Activated T-helper 2 cell treated with anti-CD3 and anti-CD28 coated beads, Interferon-gamma antibody, Interleukin-2, Interleukin-4, amounts not matched to agents 10 μg/mL and 5 μg/mL and 100 μg/mL, durations not matched to agents 14 hours and 24 hours and 36 hours (primary cell): ENCODE measurements at regions not wholly inside any gene's neighbourhood (a gene's known extent, or its start where the extent isn't known, plus 50 kb on each side); places are given as distances from the start of the nearest gene placed in this dataset.
"Not testable (repeated sequence)": the region's sequence is repeated elsewhere in the genome, so short reads cannot be mapped to it uniquely, and the experiment has no call there.

Experiments
- DNase-seq: peaks from one replicate; pipeline ENCODE4 v3.0.0; 2021; ENCODE audit warnings: low spot score
- H3K27ac Mint-ChIP-seq: one replicate; pipeline ENCODE4 v1.8.0; 2021; ENCODE audit warnings: mixed read lengths
- H3K27me3 Mint-ChIP-seq: one replicate; pipeline ENCODE4 v1.8.0; 2021; ENCODE audit warnings: low read depth, mixed read lengths
- H3K36me3 Mint-ChIP-seq: one replicate; pipeline ENCODE4 v1.8.0; 2021; ENCODE audit warnings: low read depth, mixed read lengths
- H3K4me1 Mint-ChIP-seq: one replicate; pipeline ENCODE4 v1.8.0; 2021; ENCODE audit warnings: low read depth, mixed read lengths
- H3K4me3 Mint-ChIP-seq: one replicate; pipeline ENCODE4 v1.8.0; 2021; ENCODE audit warnings: low read depth, mild to moderate bottlenecking, moderate library complexity, mixed read lengths
- H3K9me3 Mint-ChIP-seq: one replicate; pipeline ENCODE4 v1.8.0; 2021; ENCODE audit warnings: mixed read lengths
- intact Hi-C: fragments of 100-400 bp; cut with micrococcal nuclease; formaldehyde crosslinking; loops from one replicate; pipeline ENCODE4 v1.15.1; 2023

- H3K4me1 Mint-ChIP-seq: no peaks in the 10 kb centered on the region
- no peak for DNase-seq
- H3K9me3 Mint-ChIP-seq: no peaks in the 10 kb centered on the region
- H3K27me3 Mint-ChIP-seq: no peaks in the 10 kb centered on the region
- H3K36me3 Mint-ChIP-seq: no peaks in the 10 kb centered on the region
- H3K4me3 Mint-ChIP-seq: no peak overlapping the region
- no peak overlapping the region for H3K27ac Mint-ChIP-seq
- intact Hi-C loops: no loop called here
Observed at GRCh38 chr2:2732331-2733119, 401.4 kb upstream of the MYT1L start.

- intact Hi-C loops: no loop called here
- no peak overlapping the region for H3K4me3 Mint-ChIP-seq
- no peak for DNase-seq
- H3K27me3 Mint-ChIP-seq: no peaks in the 10 kb centered on the region
- no peaks in the 10 kb centered on the region for H3K9me3 Mint-ChIP-seq
- no peak overlapping the region for H3K27ac Mint-ChIP-seq
- H3K36me3 Mint-ChIP-seq: no peaks in the 10 kb centered on the region
- H3K4me1 Mint-ChIP-seq: no peaks in the 10 kb centered on the region
Observed at GRCh38 chr2:2731816-2732284, 400.8 kb upstream of the MYT1L start.

DNA sequence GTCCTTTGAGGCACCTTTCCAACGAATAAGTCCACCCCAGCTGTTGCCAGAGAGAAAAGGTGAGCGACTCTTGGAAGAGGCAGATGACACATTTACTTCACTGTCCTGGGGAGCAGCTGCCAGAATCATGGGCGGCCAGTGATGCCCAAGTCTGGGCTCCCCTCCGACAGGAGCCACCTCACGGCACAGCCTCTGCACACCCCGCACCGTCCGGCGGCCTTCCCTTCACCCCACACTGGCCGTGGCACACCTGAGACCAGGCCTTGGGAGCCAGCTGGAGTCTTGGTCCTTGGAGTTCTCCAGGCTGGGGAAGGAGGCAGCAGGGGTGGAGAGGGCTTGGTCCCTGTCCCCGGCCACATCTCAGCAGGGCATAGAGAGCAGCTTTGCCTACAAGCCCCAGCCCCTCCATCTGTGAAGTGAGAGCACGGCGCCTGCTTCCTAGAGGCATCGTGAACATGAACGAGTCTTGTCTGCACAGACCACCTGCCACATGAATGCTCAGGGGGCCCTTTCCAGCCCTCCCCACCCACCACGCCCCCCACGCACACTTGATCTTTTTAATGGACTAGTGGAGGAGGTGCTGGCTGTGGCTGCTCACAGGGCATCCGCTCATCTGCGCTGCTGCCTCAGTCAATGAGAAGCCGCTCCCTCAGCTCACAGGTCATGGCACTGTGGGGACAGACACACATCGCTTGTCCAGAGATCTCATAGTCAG is 400.2 kb upstream of the MYT1L start:
- Mint-ChIP-seq H3K4me3 (no peak overlapping the region), H3K4me1 (no peaks in the 10 kb centered on the region), H3K27me3 (no peaks in the 10 kb centered on the region), H3K9me3 (no peaks in the 10 kb centered on the region), H3K27ac (no peak overlapping the region), H3K36me3 (no peaks in the 10 kb centered on the region)
- intact Hi-C loops: no loop called here
- no peak for DNase-seq

- H3K4me1 Mint-ChIP-seq: no peaks in the 10 kb centered on the region
- H3K36me3 Mint-ChIP-seq: no peaks in the 10 kb centered on the region
- H3K9me3 Mint-ChIP-seq: no peaks in the 10 kb centered on the region
- intact Hi-C loops: no loop called here
- DNase-seq: no peak
- H3K4me3 Mint-ChIP-seq: no peak overlapping the region
- H3K27ac Mint-ChIP-seq: no peak overlapping the region
- no peaks in the 10 kb centered on the region for H3K27me3 Mint-ChIP-seq
Observed at GRCh38 chr2:2730301-2730833, 399.3 kb upstream of the MYT1L start.

DNA sequence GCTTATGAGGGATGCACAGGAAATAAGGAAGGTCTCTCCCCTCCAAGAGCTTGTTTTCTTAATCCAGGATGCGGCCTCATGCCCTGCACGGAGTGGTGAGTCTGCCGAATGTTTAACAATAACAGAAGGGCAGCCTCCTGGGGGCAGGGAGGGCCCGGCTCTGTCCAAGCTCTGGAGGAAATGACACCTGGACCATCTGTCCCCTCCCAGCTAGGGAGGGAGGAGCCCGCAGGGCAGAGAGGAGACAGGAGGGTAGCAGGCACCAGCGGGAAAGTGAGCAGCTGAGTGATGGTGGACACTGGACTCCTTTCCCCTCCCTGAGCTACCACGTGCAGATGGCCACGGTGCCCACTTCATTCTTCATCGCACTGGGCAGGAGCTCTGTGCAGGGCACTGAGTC is 398.2 kb upstream of the MYT1L start:
- Mint-ChIP-seq H3K27me3 (no peaks in the 10 kb centered on the region), H3K27ac (no peak overlapping the region), H3K36me3 (no peaks in the 10 kb centered on the region), H3K4me1 (no peaks in the 10 kb centered on the region), H3K4me3 (no peak overlapping the region), H3K9me3 (no peaks in the 10 kb centered on the region)
- intact Hi-C loops: no loop called here
- no peak for DNase-seq

DNA sequence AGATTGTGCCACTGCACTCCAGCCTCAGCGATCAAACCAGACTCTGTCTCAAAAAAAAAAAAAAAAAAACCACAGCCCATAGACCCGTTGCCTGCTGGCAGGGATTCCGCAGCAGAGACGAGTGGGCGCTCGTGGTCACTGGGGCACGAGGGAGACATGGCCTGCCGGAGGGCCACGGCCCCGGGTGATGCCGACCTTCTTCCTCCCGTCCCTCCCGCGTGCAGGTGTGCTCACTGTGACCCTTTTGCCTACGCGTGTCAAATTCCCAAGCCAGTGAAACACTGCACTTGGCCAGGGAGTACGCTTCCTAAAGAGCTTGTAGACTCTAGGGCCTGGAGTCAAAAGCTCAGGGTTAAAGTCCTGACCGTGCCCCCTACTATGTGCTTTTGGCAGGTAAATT is 397.6 kb upstream of the MYT1L start:
- Mint-ChIP-seq H3K27ac (no peak overlapping the region), H3K4me1 (no peaks in the 10 kb centered on the region), H3K9me3 (no peaks in the 10 kb centered on the region), H3K4me3 (no peak overlapping the region), H3K36me3 (no peaks in the 10 kb centered on the region), H3K27me3 (no peaks in the 10 kb centered on the region)
- intact Hi-C loops: no loop called here
- DNase-seq: no peak

GRCh38 chr2:2727876-2728511 is 396.9 kb upstream of the MYT1L start:
- Mint-ChIP-seq H3K4me1 (no peaks in the 10 kb centered on the region), H3K27ac (no peak overlapping the region), H3K9me3 (no peaks in the 10 kb centered on the region), H3K27me3 (no peaks in the 10 kb centered on the region), H3K4me3 (no peak overlapping the region), H3K36me3 (no peaks in the 10 kb centered on the region)
- DNase-seq: no peak
- intact Hi-C loops: no loop called here

- H3K9me3 Mint-ChIP-seq: no peaks in the 10 kb centered on the region
- DNase-seq: no peak
- no peaks in the 10 kb centered on the region for H3K4me1 Mint-ChIP-seq
- no peak overlapping the region for H3K4me3 Mint-ChIP-seq
- intact Hi-C loops: no loop called here
- H3K27me3 Mint-ChIP-seq: no peaks in the 10 kb centered on the region
- H3K36me3 Mint-ChIP-seq: no peaks in the 10 kb centered on the region
- H3K27ac Mint-ChIP-seq: no peak overlapping the region
Observed at GRCh38 chr2:2726163-2726562, 395.1 kb upstream of the MYT1L start.

GRCh38 chr2:2723064-2723463 is 392.0 kb upstream of the MYT1L start:
- no peaks in the 10 kb centered on the region for H3K27me3 Mint-ChIP-seq
- no peaks in the 10 kb centered on the region for H3K4me1 Mint-ChIP-seq
- no peak overlapping the region for H3K27ac Mint-ChIP-seq
- no peaks in the 10 kb centered on the region for H3K9me3 Mint-ChIP-seq
- no peak overlapping the region for H3K4me3 Mint-ChIP-seq
- no peak for DNase-seq
- H3K36me3 Mint-ChIP-seq: no peaks in the 10 kb centered on the region
- intact Hi-C loops: no loop called here

- Mint-ChIP-seq H3K36me3 (no peaks in the 10 kb centered on the region), H3K27me3 (no peaks in the 10 kb centered on the region), H3K27ac (no peak overlapping the region), H3K9me3 (no peaks in the 10 kb centered on the region), H3K4me3 (no peak overlapping the region), H3K4me1 (no peaks in the 10 kb centered on the region)
- intact Hi-C loops: no loop called here
- DNase-seq: no peak
Observed at GRCh38 chr2:2721296-2721835, 390.3 kb upstream of the MYT1L start.

DNA sequence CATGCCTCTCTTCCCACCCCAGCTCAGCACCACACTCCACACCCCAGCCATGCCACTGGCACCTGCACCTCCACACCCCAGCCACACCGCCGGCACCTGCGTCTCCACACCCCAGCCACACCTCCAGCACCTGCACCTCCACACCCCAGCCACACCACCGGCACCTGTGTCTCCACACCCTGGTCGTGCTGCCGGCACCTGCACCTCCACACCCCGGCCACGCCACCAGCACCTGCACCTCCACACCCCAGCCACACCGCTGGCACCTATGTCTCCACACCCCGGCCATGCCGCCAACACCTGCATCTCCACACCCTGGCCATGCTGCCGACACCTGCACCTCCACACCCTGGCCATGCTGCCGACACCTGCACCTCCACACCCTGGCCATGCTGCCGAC is 389.7 kb upstream of the MYT1L start:
- H3K4me1 Mint-ChIP-seq, intact Hi-C loops, H3K27ac Mint-ChIP-seq, DNase-seq, H3K36me3 Mint-ChIP-seq, H3K27me3 Mint-ChIP-seq, H3K9me3 Mint-ChIP-seq, H3K4me3 Mint-ChIP-seq: not testable (repeated sequence)

DNA sequence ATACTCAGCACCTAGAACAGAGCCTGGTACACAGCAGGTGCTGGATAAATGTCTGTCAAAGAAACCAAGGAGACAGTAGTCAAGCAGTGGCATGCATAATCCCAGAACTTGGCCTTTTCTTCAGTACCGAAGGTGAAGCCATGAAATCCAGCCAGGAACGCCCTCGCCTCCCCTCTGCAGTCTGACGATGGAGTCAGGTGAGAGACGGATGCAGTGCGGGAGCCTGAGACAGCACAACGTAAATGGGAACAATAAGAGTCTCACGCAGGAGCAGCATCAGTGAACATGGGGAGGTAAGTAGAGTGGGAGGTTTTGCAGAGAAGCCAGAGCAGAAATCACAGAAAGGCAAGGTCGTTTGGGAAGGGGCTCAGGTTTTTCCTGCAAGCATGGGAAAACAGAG is 389.3 kb upstream of the MYT1L start:
- intact Hi-C loops: no loop called here
- no peaks in the 10 kb centered on the region for H3K36me3 Mint-ChIP-seq
- H3K4me3 Mint-ChIP-seq: no peak overlapping the region

GRCh38 chr2:2719781-2720180 is 388.7 kb upstream of the MYT1L start:
- Mint-ChIP-seq H3K27me3 (no peaks in the 10 kb centered on the region), H3K4me3 (no peak overlapping the region), H3K36me3 (no peaks in the 10 kb centered on the region), H3K27ac (no peak overlapping the region), H3K9me3 (no peaks in the 10 kb centered on the region), H3K4me1 (no peaks in the 10 kb centered on the region)
- intact Hi-C loops: no loop called here
- no peak for DNase-seq

More for the DNA sequence above, 389.3 kb upstream of the MYT1L start:
- no peak for DNase-seq
- H3K4me1 Mint-ChIP-seq: no peaks in the 10 kb centered on the region
- H3K9me3 Mint-ChIP-seq: no peaks in the 10 kb centered on the region
- no peaks in the 10 kb centered on the region for H3K27me3 Mint-ChIP-seq
- H3K27ac Mint-ChIP-seq: no peak overlapping the region
